Suprapubic skin (tissue), 3 donors: ENCODE measurements at regions not wholly inside any gene's neighbourhood (a gene's known extent, or its start where the extent isn't known, plus 50 kb on each side); places are given as distances from the start of the nearest gene placed in this dataset.

Experiments
- POLR2AphosphoS5 ChIP-seq, 3 donors: sonication (generic); formaldehyde crosslinking; IDR thresholded peaks; one replicate each; pipeline ENCODE4 v1.6.1; 2017; ENCODE audit warnings: antibody characterized with exemption in 3 of 3
- TF ChIP-seq, protein P1 (sequence below), 2 donors: fragments of 200-600 bp in 1 of 2; fragments of 450-650 bp in 1 of 2; sonication (generic) in 1 of 2; IDR thresholded peaks; one replicate each; pipeline ENCODE4 v1.5.1; 2016 to 2019; ENCODE audit warnings: antibody characterized with exemption in 2 of 2, mild to moderate bottlenecking in 1 of 2, moderate library complexity in 1 of 2

DNA sequence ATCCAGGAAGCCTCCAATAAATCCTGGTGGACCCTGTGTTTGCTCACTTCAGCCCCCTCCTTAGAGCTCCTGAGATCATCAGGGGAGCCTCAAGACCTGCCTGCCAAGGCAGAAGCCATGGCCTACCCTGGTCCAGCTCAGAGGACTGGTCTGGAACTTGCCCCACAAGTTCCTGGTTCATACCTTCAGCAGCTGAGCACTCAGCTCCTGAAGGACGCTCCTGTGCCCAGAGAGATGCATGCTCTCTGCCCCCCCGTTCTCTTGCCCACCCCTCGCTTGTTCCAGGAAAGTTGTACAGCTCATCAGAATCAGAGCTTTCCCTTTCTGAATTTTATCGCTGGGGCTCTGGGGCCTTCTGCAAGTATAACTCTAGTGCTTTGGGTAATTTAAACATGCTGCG lies 210.5 kb upstream of the ISX start:
- TF ChIP-seq, protein P1, sequence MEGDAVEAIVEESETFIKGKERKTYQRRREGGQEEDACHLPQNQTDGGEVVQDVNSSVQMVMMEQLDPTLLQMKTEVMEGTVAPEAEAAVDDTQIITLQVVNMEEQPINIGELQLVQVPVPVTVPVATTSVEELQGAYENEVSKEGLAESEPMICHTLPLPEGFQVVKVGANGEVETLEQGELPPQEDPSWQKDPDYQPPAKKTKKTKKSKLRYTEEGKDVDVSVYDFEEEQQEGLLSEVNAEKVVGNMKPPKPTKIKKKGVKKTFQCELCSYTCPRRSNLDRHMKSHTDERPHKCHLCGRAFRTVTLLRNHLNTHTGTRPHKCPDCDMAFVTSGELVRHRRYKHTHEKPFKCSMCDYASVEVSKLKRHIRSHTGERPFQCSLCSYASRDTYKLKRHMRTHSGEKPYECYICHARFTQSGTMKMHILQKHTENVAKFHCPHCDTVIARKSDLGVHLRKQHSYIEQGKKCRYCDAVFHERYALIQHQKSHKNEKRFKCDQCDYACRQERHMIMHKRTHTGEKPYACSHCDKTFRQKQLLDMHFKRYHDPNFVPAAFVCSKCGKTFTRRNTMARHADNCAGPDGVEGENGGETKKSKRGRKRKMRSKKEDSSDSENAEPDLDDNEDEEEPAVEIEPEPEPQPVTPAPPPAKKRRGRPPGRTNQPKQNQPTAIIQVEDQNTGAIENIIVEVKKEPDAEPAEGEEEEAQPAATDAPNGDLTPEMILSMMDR (IDR thresholded peaks at IDR 0.05), result no peak
- TF ChIP-seq POLR2AphosphoS5 (IDR thresholded peaks at IDR 0.05), result no peak
